IMR-90 (cell line): ENCODE measurements at regions not wholly inside any gene's neighbourhood (a gene's known extent, or its start where the extent isn't known, plus 50 kb on each side); places are given as distances from the start of the nearest gene placed in this dataset.

Source experiments
- BHLHE40 ChIP-seq: fragments of 150-350 bp; IDR thresholded peaks from 2 replicates; pipeline ENCODE4 v1.6.1; 2016; ENCODE audit warnings: mild to moderate bottlenecking, low read depth, low read length
- CEBPB ChIP-seq: IDR thresholded peaks from 2 replicates; pipeline ENCODE4 v1.6.1; 2012; ENCODE audit warnings: low read depth, low read length, improper control_type of control experiment
- POLR2A ChIP-seq: IDR thresholded peaks from 2 replicates; pipeline ENCODE4 v1.6.1; 2012; ENCODE audit warnings: mild to moderate bottlenecking, low read depth, low read length

- no peak for TF ChIP-seq POLR2A
- TF ChIP-seq BHLHE40, result no peak
- no peak for TF ChIP-seq CEBPB
These were observed 595.8 kb downstream of the PSAT1 start for GRCh38 chr9:78892769-78893168.
